OCI-LY7 (cell line): ENCODE measurements at regions not wholly inside any gene's neighbourhood (a gene's known extent, or its start where the extent isn't known, plus 50 kb on each side); places are given as distances from the start of the nearest gene placed in this dataset.

ENCODE experiments used
- BruUV-seq: library from RNA; stranded (reverse); fragments of 400-500 nt; replicated peaks from 2 replicates; lab custom pipeline; 2021; lab: Mats Ljungman, UMichigan
- CTCF ChIA-PET: fragments of 300-600 bp; sonication (Branson Sonifier 250); formaldehyde crosslinking; loops from one replicate; lab custom pipeline; 2022; ENCODE audit warnings: antibody characterized with exemption; ENCODE audit not compliant: unreplicated experiment; lab: Charles Lee
- POLR2A ChIA-PET: fragments of 300-600 bp; sonication (Branson Sonifier 250); formaldehyde crosslinking; loops from one replicate; lab custom pipeline; 2022; ENCODE audit warnings: antibody characterized with exemption; lab: Charles Lee
- DNase-seq: peaks from one replicate; pipeline ENCODE4 v3.0.0-alpha.2; 2015; ENCODE audit warnings: low spot score
- H2AFZ ChIP-seq: fragments of 200-600 bp; sonication (generic), shearing (Covaris generic); 2 replicates; pipeline ENCODE4 v1.6.1; 2014; ENCODE audit warnings: mild to moderate bottlenecking, antibody characterized with exemption, low read length, moderate library complexity
- H3K27ac ChIP-seq: fragments of 200-600 bp; sonication (generic); 2 replicates; pipeline ENCODE4 v1.5.1; 2014; ENCODE audit warnings: mixed run types, low read depth, mild to moderate bottlenecking, moderate library complexity, low read length, inconsistent platforms; ENCODE audit not compliant: poor library complexity, severe bottlenecking
- H3K36me3 ChIP-seq: fragments of 200-600 bp; sonication (generic); 2 replicates; pipeline ENCODE4 v1.6.1; 2014; ENCODE audit warnings: mild to moderate bottlenecking, antibody characterized with exemption, low read length, moderate library complexity, mixed read lengths; ENCODE audit not compliant: insufficient read depth
- H3K4me1 ChIP-seq: fragments of 200-600 bp; sonication (generic); 2 replicates; pipeline ENCODE4 v1.5.1; 2014; ENCODE audit warnings: mild to moderate bottlenecking, low read length; ENCODE audit not compliant: insufficient read depth, poor library complexity, severe bottlenecking
- H3K4me2 ChIP-seq: fragments of 200-600 bp; sonication (generic); 2 replicates; pipeline ENCODE4 v1.6.1; 2014; ENCODE audit warnings: mild to moderate bottlenecking, low read length
- H3K4me3 ChIP-seq: fragments of 200-600 bp; sonication (generic); 2 replicates; pipeline ENCODE4 v1.5.1; 2014; ENCODE audit warnings: mild to moderate bottlenecking, low read depth, low read length; ENCODE audit not compliant: poor library complexity, severe bottlenecking
- H3K79me2 ChIP-seq: fragments of 200-600 bp; sonication (generic); 2 replicates; pipeline ENCODE4 v1.6.1; 2016; ENCODE audit warnings: low read depth, mild to moderate bottlenecking, low read length, moderate library complexity, mixed read lengths; ENCODE audit not compliant: insufficient read depth
- H3K9me2 ChIP-seq: fragments of 200-600 bp; sonication (generic); 2 replicates; pipeline ENCODE4 v1.6.1; 2016; ENCODE audit warnings: mild to moderate bottlenecking, low read length, mixed read lengths; ENCODE audit not compliant: insufficient read depth
- H3K9me3 ChIP-seq: fragments of 200-600 bp; sonication (generic); 2 replicates; pipeline ENCODE4 v1.6.1; 2014; ENCODE audit warnings: mild to moderate bottlenecking, mixed run types, low read length, mixed read lengths
- H4K20me1 ChIP-seq: fragments of 200-600 bp; sonication (generic); 2 replicates; pipeline ENCODE4 v1.6.1; 2014; ENCODE audit warnings: mild to moderate bottlenecking, antibody characterized with exemption, low read length, moderate library complexity, mixed read lengths; ENCODE audit not compliant: insufficient read depth
- CTCF ChIP-seq: fragments of 200-600 bp; sonication (generic); conservative IDR thresholded peaks from 2 replicates; pipeline ENCODE4 v1.5.1; 2014; ENCODE audit warnings: mild to moderate bottlenecking, antibody characterized with exemption, low read length, moderate library complexity, mixed read lengths
- EZH2phosphoT487 ChIP-seq: fragments of 200-600 bp; sonication (generic); IDR thresholded peaks from 2 replicates; pipeline ENCODE4 v1.6.1; 2018; ENCODE audit warnings: low read depth, borderline replicate concordance, mild to moderate bottlenecking, mixed run types, antibody characterized with exemption, low read length, moderate library complexity, mixed read lengths
- intact Hi-C: fragments of 100-400 bp; cut with micrococcal nuclease; formaldehyde crosslinking; loops from one replicate; pipeline ENCODE4 v1.10.0; 2022; ENCODE audit not compliant: unreplicated experiment

GRCh38 chr5:98443881-98444280, 329.6 kb upstream of the RGMB start:
- no peak overlapping the region for H3K4me2 ChIP-seq
- ChIA-PET POLR2A (no interaction called here), CTCF (no interaction called here)
- H3K4me3 ChIP-seq: no peak overlapping the region
- no peaks in the 10 kb centered on the region for H4K20me1 ChIP-seq
- BruUV-seq: no TSS peak
- no peaks in the 10 kb centered on the region for H3K9me2 ChIP-seq
- H3K36me3 ChIP-seq: no peaks in the 10 kb centered on the region
- no peaks in the 10 kb centered on the region for H3K4me1 ChIP-seq
- TF ChIP-seq EZH2phosphoT487 (no peak), CTCF (no peak)
- intact Hi-C loops: no loop called here
- no peak overlapping the region for H2AFZ ChIP-seq
- no peak overlapping the region for H3K27ac ChIP-seq
- H3K79me2 ChIP-seq: no peaks in the 10 kb centered on the region
- no peak for DNase-seq
- H3K9me3 ChIP-seq: no peaks in the 10 kb centered on the region

- no peak overlapping the region for H3K27ac ChIP-seq
- H3K9me2 ChIP-seq: no peaks in the 10 kb centered on the region
- H4K20me1 ChIP-seq: no peaks in the 10 kb centered on the region
- ChIA-PET POLR2A (no interaction called here), CTCF (no interaction called here)
- no peak overlapping the region for H3K4me3 ChIP-seq
- H2AFZ ChIP-seq: no peak overlapping the region
- TF ChIP-seq CTCF: no peak
- no peak for TF ChIP-seq EZH2phosphoT487
- H3K4me2 ChIP-seq: no peak overlapping the region
- intact Hi-C loops: no loop called here
- no peaks in the 10 kb centered on the region for H3K36me3 ChIP-seq
- H3K9me3 ChIP-seq: no peaks in the 10 kb centered on the region
- no peaks in the 10 kb centered on the region for H3K4me1 ChIP-seq
- H3K79me2 ChIP-seq: no peaks in the 10 kb centered on the region
- no TSS peak for BruUV-seq
- DNase-seq: no peak
Measured at GRCh38 chr5:98453296-98453695, 320.2 kb upstream of the RGMB start.

GRCh38 chr5:98454407-98454806, 319.1 kb upstream of the RGMB start:
- Histone ChIP-seq H3K27ac (no peak overlapping the region), H4K20me1 (no peaks in the 10 kb centered on the region), H3K9me2 (no peaks in the 10 kb centered on the region), H3K4me3 (no peak overlapping the region), H2AFZ (no peak overlapping the region), H3K79me2 (no peaks in the 10 kb centered on the region), H3K4me1 (no peaks in the 10 kb centered on the region), H3K36me3 (no peaks in the 10 kb centered on the region), H3K4me2 (no peak overlapping the region), H3K9me3 (no peaks in the 10 kb centered on the region)
- BruUV-seq: no TSS peak
- POLR2A ChIA-PET: no interaction called here
- intact Hi-C loops: no loop called here
- CTCF ChIA-PET: no interaction called here
- TF ChIP-seq CTCF (no peak), EZH2phosphoT487 (no peak)
- DNase-seq: no peak
